ENCODE measurements at regions not wholly inside any gene's neighbourhood (a gene's known extent, or its start where the extent isn't known, plus 50 kb on each side); places are given as distances from the start of the nearest gene placed in this dataset.

DNA sequence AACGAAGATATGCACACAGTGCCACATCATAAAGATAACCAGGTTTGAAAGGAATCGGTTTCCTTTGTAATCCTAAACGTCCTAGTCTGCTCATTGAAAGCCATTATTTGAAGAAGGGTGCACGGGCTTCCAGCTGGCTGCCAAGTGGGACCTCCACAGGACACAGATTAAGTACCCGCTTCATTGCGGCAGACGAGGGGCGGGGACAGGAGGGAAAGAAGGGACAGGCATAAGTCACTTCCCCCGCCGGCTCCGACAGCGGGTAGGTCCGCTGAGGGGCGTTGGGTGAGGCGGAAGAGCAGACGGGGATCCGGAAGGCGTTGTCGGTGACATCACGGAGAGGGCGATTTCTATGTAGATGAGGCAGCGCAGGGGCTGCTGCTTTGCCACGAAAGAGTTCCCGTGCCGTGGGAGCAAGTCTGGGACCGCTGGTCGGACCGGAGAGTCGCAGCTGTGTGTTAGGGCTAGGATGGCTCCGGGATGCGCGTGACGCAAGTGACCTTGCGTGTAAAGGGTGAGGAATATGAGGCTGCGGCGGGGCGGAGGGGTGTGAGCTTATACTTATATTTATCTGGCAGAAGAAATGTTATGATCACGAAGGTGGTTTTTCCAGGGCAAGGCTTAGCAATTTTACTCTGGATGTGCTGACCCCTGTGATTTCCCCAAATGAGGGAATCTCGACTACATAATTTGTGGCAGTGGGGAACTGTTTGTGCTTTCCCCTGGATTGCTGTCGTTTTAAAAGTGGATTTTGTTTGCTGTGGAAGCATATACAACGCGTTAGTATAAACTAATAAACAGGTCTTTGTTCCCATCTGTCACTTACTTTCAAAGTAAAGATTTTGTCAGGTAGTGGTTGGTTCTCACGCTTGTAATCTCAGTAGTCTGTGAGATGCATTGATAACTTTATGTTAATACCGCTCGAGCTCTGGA, 80.7 kb downstream of the PPIAL4G start (continued):
- TF ChIP-seq ZNF292 (CRISPR knock-in tag; IDR thresholded peaks at IDR 0.05; ENCODE audit: borderline replicate concordance, low read depth) (0 out of 2 replicates have a peak, but pooled peaks have one; percentile 42), ELF1 (CRISPR knock-in tag; IDR thresholded peaks at IDR 0.05) (peak; percentile 77), YEATS2 (CRISPR knock-in tag; IDR thresholded peaks at IDR 0.05; ENCODE audit: borderline replicate concordance) (peak; percentile 45; the same call in 1 of the 2 replicates), MAF1 (CRISPR knock-in tag; IDR thresholded peaks at IDR 0.05; ENCODE audit: borderline replicate concordance) (0 out of 2 replicates have a peak, but pooled peaks have one; percentile 49), ZBTB7A (CRISPR knock-in tag; IDR thresholded peaks at IDR 0.05) (peak; percentile 52; the same call in 1 of the 2 replicates), SAP130 (CRISPR knock-in tag; IDR thresholded peaks at IDR 0.05; ENCODE audit: low read depth) (peak; percentile 86), HIVEP1 (CRISPR knock-in tag; IDR thresholded peaks at IDR 0.05) (peak; percentile 61; the same call in 1 of the 2 replicates), KMT2B (CRISPR knock-in tag; IDR thresholded peaks at IDR 0.05) (peak; percentile 50; the same call in 1 of the 2 replicates), HNRNPLL (IDR thresholded peaks at IDR 0.05; ENCODE audit: low read depth, low read length, poor library complexity, severe bottlenecking) (peak; percentile 62), PHF21A (CRISPR knock-in tag; IDR thresholded peaks at IDR 0.05) (0 out of 2 replicates have a peak, but pooled peaks have one; percentile 26), TAF1 (CRISPR knock-in tag; IDR thresholded peaks at IDR 0.05) (peak; percentile 43; the same call in 1 of the 2 replicates), ATF7-NPFF (CRISPR knock-in tag; IDR thresholded peaks at IDR 0.05; ENCODE audit: low read depth) (0 out of 2 replicates have a peak, but pooled peaks have one; percentile 67)
- TF ChIP-seq, protein P1, sequence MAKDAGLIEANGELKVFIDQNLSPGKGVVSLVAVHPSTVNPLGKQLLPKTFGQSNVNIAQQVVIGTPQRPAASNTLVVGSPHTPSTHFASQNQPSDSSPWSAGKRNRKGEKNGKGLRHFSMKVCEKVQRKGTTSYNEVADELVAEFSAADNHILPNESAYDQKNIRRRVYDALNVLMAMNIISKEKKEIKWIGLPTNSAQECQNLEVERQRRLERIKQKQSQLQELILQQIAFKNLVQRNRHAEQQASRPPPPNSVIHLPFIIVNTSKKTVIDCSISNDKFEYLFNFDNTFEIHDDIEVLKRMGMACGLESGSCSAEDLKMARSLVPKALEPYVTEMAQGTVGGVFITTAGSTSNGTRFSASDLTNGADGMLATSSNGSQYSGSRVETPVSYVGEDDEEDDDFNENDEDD (CRISPR knock-in tag; IDR thresholded peaks at IDR 0.05; ENCODE audit: borderline replicate concordance) = peak; percentile 31; the same call in 1 of the 2 replicates
- TF ChIP-seq, protein P2, sequence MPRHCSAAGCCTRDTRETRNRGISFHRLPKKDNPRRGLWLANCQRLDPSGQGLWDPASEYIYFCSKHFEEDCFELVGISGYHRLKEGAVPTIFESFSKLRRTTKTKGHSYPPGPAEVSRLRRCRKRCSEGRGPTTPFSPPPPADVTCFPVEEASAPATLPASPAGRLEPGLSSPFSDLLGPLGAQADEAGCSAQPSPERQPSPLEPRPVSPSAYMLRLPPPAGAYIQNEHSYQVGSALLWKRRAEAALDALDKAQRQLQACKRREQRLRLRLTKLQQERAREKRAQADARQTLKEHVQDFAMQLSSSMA (CRISPR knock-in tag; IDR thresholded peaks at IDR 0.05) = 0 out of 2 replicates have a peak, but pooled peaks have one; percentile 30
- TF ChIP-seq, protein P3, sequence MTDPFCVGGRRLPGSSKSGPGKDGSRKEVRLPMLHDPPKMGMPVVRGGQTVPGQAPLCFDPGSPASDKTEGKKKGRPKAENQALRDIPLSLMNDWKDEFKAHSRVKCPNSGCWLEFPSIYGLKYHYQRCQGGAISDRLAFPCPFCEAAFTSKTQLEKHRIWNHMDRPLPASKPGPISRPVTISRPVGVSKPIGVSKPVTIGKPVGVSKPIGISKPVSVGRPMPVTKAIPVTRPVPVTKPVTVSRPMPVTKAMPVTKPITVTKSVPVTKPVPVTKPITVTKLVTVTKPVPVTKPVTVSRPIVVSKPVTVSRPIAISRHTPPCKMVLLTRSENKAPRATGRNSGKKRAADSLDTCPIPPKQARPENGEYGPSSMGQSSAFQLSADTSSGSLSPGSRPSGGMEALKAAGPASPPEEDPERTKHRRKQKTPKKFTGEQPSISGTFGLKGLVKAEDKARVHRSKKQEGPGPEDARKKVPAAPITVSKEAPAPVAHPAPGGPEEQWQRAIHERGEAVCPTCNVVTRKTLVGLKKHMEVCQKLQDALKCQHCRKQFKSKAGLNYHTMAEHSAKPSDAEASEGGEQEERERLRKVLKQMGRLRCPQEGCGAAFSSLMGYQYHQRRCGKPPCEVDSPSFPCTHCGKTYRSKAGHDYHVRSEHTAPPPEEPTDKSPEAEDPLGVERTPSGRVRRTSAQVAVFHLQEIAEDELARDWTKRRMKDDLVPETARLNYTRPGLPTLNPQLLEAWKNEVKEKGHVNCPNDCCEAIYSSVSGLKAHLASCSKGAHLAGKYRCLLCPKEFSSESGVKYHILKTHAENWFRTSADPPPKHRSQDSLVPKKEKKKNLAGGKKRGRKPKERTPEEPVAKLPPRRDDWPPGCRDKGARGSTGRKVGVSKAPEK (CRISPR knock-in tag; IDR thresholded peaks at IDR 0.05; ENCODE audit: borderline replicate concordance) = 0 out of 2 replicates have a peak, but pooled peaks have one; percentile 34
- TF ChIP-seq, protein P4, sequence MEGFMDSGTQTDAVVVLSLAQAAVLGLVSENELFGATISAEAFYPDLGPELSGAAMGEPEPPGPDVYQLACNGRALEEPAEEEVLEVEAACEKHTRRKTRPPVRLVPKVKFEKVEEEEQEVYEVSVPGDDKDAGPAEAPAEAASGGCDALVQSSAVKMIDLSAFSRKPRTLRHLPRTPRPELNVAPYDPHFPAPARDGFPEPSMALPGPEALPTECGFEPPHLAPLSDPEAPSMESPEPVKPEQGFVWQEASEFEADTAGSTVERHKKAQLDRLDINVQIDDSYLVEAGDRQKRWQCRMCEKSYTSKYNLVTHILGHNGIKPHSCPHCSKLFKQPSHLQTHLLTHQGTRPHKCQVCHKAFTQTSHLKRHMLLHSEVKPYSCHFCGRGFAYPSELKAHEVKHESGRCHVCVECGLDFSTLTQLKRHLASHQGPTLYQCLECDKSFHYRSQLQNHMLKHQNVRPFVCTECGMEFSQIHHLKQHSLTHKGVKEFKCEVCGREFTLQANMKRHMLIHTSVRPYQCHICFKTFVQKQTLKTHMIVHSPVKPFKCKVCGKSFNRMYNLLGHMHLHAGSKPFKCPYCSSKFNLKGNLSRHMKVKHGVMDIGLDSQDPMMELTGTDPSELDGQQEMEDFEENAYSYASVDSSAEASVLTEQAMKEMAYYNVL (CRISPR knock-in tag; IDR thresholded peaks at IDR 0.05; ENCODE audit: borderline replicate concordance) = 0 out of 2 replicates have a peak, but pooled peaks have one; percentile 18
- TF ChIP-seq, protein P5, sequence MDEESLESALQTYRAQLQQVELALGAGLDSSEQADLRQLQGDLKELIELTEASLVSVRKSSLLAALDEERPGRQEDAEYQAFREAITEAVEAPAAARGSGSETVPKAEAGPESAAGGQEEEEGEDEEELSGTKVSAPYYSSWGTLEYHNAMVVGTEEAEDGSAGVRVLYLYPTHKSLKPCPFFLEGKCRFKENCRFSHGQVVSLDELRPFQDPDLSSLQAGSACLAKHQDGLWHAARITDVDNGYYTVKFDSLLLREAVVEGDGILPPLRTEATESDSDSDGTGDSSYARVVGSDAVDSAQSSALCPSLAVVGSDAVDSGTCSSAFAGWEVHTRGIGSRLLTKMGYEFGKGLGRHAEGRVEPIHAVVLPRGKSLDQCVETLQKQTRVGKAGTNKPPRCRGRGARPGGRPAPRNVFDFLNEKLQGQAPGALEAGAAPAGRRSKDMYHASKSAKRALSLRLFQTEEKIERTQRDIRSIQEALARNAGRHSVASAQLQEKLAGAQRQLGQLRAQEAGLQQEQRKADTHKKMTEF (CRISPR knock-in tag; IDR thresholded peaks at IDR 0.05) = peak; percentile 45; the same call in 1 of the 2 replicates
